HG03378 (cell line): ENCODE measurements at regions not wholly inside any gene's neighbourhood (a gene's known extent, or its start where the extent isn't known, plus 50 kb on each side); places are given as distances from the start of the nearest gene placed in this dataset.

Experiments used
- ATAC-seq: cut with Tn5 transposase; IDR thresholded peaks from one replicate; pipeline ENCODE4 v1.9.1; 2021; ENCODE audit warnings: mild to moderate bottlenecking, moderate library complexity; ENCODE audit not compliant: unreplicated experiment

DNA sequence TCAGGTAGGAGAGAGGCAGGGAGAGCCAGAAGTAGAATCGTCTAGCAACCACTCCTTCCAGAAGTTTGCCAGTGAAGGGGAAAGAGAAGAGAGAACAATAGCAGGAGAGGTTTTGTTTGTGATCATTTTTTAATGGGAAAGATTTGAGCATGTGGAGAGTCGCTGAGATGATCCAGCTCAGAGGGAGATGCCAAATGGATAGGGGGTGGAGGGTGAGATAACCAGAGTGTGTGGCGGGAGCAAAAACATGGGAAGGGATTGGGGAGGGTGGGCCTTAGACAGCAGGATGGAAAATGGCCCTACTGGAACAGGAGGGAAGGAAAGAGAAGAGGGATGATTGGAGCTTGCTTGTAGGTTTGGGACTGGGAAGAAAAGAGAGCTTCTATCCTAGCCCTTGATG is 269.8 kb downstream of the GLI2 start:
- no peak for ATAC-seq

DNA sequence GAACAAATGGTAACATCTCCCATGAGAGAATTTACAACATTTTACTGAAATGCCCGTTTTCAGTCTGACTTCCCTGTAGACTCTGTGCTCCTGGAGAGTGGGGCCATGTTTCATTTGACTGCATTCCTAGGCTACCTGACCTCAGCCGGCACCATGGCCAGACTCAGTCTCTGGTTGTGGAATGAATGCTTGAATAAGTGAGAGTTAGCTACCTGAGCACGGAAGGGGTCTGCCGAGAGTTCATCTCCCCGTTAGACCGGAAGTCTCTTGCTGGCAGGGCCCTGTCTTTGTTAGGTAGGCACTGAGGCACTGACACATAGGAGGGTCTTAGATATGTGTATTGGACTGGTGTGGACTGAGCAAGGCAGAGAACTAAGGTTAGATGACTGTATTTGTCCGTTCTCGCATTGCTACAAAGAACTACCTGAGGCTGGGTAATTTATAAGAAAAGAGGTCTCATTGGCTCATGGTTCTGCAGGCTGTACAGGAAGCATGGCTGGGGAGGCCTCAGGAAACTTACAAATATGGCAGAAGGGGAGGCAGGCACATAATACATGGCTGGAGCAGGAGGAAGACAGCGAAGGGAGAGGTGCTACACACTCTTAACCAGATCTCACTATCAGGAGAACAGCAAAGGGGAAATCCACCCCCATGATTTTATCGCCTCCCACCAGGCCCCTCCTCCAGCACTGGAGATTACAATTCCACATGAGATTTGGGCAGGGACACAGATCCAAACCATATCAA is 271.2 kb downstream of the GLI2 start:
- no peak for ATAC-seq

DNA sequence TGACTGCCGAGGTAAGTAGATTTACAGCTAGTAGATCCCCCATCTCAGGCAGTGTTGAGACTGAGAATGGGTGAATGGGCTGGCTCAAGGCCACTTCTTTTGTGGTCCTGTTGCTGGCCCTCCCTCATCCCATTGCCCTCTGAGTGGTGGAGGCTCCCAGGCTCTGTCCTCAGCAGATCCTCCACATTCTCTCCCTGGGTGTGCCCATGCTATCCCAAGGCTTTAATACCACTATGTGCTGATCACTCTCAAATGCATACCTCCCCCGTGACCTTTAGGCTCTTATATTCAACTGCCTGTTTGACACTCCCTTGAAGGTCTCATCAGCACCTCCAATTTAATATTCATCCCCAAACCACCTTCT is 271.8 kb downstream of the GLI2 start:
- no peak for ATAC-seq

DNA sequence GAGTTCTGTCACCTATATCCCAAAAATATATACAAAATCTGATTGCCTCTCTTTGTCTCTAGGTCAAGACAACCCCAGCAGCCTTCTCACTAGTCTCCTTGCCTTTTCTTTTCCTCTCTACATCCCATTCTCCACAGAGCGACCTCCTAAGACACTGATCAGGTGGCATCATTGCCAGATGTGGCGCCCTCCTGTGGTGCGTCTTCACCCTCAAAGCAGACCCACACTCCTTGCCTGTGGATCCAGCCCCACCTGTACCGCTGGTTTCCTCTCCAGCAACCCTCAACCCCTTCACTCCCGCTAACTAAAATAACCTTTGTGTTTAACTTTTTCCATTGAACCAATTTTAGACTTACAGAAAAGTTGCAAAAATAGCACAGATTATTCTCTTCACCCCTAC is 273.3 kb downstream of the GLI2 start:
- no peak for ATAC-seq

DNA sequence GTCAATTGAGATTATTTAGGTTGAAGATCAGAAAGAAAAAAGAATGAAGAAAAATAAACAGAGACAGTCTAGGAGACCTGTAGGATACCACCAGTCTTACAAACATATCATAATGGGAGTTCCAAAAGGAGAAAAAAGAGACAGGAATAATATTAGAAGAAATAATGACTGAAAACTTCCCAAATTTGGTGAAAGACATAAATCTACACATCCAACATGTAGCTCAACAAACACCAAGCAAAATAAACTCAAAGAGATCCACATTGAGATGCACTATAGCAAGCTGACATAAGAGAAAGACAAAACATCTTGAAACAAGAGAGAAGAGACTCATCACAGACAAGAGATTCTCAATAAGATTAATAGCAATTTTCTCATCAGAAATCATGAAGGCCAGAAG is 274.0 kb downstream of the TFCP2L1 start:
- no peak for ATAC-seq

DNA sequence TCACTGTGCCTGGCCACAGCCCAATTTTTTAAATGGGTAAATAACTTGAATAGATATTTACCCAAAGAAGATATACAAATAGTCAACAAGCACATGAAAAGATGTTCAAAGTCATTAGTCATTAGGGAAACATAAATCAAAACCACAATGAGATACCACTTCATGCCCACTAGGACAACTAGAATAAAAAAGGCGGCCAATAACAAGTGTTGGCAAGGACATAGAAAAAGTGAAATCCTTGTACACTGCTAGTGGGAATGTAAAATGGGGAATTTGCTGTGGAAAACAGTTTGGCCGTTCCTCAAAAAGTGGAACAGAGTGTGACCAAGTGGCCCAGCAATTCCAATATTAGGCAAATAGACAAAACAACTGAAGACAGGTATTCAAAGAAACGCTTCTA is 270.1 kb downstream of the TFCP2L1 start:
- ATAC-seq = no peak

DNA sequence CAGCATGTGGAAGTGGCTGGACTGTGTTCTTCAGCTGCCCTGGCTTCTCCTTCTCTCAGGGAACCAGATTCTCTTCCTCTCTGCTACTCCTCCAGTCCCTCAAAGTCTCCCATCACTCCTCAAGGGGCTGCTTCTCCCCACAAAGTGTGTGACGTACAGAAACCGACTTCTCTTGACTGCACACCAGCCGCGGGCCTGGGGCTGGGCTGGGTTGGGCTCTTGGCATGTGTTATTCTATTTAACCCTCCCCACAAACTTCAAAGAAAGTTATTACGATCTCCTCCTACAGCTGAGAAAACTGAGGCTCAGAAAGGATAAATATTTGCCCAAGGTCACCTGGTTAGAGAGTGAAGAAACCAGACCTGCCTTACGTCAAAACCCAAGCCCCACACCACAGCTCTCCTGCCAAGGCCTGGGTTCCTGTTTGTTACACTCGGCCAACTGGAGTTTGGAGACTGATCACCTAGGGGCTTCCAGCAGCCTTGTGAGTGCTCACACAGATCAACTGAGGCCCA is 269.0 kb downstream of the TFCP2L1 start:
- ATAC-seq = no peak

DNA sequence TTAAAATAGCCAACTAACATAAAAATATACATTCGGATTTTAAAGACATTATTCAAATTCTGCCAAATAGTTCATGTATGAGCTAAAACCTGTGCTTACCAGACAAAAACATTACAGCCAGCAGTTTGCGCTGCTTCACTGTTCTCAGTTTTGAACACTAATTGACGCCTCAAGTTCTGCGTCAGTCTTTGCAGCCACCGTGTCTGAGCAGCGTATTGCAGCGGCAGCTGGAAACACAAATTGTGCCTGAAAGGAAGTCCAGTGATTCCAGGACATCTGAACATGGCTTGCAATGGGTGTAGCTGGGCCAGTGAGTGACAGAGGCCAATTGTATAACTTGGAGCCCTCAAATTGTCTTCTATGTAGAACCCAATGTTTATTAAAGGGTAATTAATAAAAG is 267.6 kb downstream of the TFCP2L1 start:
- ATAC-seq = no peak

DNA sequence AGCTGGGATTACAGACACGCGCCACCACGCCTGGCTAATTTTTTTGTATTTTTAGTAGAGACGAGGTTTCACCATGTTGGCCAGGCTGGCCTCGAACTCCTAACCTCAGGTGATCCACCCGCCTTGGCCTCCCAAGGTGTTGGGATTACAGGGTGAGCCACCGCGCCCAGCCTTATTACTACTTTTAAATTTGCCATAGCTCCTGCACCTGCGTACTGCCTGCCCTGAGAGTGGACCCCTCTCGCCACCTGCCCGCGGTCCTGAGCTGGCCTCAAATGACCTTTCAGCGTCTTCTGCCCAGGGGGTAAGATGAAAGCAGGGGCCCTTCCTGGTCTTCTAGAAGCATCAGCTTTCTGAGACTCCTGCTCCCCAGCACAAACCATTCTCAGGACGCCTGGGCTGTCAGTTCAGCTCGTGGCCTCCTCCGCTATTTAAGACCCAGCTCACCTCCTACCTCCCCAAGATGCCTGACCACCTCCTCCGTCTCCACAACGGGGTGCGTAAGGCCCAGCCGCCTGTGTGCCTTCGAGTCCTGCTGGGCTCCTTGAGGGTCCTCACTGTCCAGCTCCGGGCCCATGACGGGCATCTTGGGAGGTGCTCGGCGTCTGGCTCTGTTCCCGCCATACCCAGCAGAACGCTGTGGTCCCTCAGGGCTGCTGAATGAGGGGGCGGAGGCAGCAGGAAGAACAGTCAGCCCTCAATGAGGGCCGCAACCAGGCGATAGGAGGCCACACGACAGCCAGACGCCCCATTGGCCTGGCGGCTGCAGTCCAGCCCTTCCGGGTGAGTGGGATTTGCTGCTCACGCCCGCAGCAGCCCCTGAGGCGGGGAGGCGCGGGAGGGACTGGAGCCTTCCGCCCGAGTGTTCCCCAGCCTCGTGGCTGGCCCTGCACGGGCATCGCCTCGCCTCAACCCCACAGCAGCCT is 266.6 kb downstream of the TFCP2L1 start:
- no peak for ATAC-seq

DNA sequence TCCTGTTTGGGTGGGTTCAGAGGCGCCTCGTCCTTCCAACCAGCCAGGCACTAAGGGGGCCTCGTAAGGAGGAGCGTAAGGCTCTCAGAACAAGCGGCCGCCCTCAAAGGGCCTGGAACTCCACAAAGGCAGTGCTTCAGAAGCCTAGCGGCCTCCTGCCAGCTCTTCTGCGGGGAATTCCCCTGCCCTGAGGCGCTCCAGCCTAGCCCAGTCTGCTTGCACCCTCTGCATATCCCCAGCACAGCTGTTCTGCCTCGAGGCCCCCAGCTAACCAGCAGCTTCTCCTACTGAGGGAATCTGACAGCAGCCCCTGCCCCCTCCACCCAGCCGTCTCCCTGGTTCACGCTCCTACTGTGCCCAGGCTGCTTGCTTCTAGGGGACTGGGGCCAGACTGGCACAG is 265.9 kb downstream of the TFCP2L1 start:
- ATAC-seq = no peak

DNA sequence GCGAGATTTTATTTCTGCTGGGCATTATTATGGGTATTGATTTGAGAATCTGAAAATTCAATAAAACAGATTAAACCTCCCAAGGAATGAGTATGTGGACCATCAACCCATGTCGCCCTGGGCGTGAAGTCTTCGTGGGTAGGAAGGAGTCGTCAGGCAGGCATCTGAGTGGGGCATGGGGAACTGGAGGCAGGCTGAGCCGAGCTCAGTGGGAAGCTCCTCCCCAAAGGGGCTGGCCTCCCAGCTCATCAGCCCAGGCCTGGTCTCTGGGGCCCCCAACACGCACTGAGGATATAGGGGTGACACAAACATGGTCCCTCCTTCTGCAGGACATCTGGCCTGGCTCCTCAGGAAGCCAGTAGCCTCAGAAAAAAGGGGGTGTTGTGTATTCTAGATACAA is 265.2 kb downstream of the TFCP2L1 start:
- no peak for ATAC-seq

DNA sequence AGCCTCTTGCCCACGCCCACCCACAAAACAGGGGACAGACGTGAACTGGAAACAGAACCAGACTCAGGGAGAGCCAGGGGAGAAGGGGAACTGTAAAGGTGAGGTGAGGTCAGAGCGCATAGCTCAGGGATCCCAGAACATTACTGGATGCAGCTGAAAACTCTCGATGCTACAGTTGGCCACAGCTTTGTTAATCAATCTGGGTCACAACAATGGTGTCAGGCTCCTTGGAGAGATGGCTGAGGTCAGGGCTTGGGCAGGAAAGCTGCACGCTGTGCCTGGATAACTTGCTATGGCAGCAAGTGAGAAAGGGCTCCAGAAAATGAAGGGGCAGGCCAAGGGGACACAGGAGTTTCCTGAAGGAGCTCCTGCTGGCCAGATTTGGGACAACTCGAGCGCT is 263.3 kb downstream of the TFCP2L1 start:
- ATAC-seq = no peak

DNA sequence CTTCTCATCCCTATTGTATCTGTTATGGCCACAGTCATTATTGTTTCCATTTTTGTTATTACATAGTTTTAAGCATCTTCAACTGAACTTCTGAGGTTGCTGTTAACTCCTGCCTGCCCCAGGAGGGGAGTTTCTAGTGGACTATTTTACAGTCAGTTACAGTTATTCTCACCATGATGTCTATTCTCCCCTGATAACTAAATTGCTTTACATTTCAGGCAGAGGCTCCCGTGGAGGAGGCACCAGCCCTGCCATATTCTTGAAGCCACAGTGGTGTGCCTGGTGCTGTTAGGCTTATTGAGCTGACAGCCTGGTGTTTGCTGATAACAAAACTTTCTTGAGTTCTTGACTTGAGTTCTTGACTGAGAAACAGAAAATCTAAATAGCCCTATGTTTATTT is 256.4 kb downstream of the TFCP2L1 start:
- no peak for ATAC-seq

DNA sequence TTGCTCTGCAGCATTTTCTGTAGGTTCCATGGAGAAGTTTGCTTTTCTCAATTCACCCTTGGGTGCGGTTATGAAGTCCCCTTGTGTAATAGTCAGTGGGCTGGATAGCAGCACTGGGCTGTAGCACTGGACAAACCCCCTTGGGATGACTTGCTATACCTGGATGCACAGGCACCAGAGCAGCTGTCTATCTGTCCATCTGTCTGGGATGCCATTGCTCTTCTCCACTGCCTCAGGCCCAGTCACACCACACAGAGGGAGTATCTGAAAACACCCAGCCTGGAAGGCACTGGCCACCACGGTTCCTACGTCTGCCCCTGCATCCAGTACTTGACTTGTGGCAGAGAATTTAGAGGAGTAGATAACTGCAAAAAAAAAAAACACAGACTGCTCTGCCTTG is 254.5 kb downstream of the TFCP2L1 start:
- no peak for ATAC-seq

DNA sequence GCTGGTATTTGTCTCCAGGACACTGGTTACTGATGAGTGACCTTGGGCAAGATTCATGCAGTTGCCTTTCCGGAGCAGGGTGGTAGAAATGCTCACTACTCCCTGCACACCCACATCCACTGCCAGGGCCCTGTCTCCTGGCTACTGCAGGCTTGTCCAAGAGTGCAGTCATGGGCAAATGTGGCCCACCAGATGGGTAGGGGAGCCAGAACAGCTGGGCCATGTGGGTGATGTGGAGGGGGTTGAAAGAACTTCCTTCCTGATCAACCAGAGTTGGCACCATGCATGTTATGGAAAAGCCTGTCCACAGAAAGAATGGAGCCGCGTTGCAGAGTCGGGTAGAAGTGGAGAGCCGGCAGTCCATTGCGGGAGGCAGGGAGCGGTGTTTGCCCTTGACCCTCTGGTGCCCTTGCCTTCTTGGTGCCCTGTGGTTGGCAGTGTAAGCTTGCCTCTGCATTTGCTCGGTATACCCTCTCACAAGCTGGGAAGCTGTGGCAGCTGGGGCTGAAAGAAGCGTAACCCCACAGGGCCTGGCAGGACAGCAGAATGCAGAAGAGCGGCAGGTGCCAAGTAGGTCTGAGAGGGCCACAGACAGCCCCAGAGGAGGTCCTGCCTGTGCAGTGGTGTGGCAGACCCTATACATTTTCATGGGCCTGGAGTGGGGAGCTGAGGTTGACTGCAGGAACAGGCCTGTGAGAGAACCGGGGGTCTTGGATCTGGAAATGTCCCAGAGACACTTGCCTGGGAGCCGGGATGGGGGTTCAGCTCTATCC is 253.2 kb downstream of the TFCP2L1 start:
- no peak for ATAC-seq

DNA sequence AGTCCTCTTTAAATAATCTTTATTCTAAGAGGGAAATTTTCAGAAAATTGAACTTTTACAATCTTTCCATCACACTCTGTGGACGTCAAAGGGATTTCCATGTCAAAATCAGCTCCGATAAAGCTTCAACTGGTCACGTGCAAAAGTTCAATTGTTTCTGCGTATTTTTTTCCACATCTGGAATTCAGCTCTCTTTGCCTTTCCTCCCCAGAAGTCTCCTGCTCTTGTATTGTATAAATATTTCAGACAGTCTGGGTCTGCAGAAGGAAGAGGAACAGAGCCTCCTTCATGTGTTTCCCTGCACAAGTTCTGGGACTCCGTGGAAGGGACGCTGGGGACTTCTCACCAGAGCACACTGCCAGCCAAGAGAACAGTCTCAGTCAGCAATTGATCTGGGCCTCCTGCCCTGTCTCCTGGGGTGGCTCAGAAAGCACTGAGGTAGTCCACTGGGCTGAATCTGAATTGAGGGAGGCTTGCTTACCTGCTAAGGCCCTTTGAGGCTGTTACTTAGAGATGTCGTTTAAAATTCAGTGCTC is 251.5 kb downstream of the TFCP2L1 start:
- no peak for ATAC-seq

DNA sequence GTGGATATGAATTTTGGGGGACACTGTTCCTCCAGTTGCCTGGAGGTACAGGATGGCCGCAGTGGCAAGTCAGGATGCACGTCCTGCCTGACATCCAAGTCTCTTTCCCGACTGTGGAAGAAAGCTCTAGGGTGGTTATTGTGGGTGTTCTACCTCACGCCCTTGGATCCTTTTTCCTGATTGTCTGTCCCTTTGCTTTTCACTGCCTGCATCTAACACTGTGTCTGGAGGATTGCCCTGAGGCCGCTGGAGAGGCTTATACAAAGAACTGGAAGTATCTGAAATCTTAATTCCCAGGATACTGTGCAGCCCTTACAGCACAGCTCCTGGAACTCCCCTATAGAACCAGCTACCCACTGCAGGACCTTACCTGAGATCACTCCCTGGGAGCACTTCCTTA is 250.5 kb downstream of the TFCP2L1 start:
- ATAC-seq = no peak

DNA sequence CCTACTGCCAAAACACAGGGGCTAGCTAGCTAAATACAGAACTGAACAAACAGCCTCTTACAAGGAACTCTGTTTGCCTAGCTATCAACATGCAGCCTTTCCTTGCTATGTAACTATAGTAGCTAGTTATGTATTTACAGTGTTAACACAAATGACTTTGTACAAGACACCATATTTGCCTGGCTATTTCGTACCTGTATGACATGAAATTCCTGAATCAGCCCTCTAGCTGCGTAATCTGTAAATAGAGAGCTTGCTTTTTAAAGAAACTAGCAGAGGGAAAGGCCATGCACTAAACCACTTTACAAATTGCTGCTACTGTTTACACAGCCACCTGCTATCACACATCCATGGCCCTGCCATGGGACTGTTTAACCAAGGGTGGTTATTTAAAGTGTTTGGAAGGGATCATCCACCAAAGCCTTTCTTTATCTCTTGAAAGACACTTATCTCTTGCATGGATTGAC is 248.7 kb downstream of the TFCP2L1 start:
- ATAC-seq = no peak

DNA sequence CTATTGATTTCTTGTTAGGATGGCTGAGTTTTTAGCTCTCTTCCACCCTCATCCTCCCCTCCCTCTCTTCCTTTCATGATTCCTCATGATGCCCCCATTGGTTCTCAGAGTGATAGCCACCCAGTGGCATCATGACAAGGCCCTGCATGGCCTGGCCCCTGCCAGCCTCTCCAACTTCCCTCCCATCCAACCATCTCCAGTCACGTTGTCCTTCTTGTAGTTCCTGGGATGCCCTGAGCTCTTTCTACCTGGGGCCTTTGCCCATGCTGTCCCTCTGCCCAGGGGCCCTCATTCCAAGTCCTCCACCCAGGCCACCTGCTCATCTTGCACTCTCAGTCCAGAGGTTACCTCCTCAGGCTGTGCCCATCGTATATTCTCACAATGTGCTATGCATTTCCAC is 247.5 kb downstream of the TFCP2L1 start:
- ATAC-seq = no peak

DNA sequence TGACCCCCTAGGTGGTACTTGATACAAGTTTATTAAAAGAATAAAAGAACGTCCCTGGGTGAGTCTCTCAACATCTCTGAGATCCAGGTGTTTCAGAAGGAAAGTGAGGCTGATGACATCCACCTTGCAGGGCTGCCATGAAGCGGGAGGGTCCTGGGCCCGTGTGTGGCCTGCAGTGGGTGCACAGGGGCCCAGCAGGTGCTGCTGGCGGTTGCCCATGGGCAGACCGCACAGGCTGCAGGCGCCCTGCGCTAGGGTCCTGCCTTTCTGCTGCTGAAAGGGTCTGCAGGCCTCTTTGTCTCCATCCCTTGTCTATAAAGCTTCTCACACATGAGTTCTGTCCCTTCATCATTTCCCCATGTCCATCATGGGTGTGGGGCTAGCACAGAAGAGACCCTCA is 247.0 kb downstream of the TFCP2L1 start:
- no peak for ATAC-seq

DNA sequence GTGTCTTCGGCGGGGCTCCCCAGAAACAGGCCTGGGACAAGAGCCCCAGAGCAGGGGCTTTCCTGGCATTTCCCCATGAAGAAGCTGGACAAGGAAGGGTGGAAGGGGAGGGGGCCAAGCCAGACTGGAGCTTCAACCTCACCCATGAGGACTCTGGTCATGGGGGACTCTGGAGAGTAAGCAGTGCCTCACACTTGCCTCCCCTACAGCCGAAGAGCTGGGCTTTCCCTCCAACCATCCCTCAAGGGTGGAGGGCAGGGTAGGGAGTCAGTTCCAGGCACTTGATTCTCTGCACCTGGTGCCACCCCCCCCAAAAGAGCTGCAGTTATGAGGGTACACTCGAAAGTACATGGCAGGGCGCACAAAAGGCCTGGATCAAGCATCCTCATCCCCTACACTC is 246.6 kb downstream of the TFCP2L1 start:
- ATAC-seq = no peak
